ENCODE measurements at regions not wholly inside any gene's neighbourhood (a gene's known extent, or its start where the extent isn't known, plus 50 kb on each side); places are given as distances from the start of the nearest gene placed in this dataset.

DNA sequence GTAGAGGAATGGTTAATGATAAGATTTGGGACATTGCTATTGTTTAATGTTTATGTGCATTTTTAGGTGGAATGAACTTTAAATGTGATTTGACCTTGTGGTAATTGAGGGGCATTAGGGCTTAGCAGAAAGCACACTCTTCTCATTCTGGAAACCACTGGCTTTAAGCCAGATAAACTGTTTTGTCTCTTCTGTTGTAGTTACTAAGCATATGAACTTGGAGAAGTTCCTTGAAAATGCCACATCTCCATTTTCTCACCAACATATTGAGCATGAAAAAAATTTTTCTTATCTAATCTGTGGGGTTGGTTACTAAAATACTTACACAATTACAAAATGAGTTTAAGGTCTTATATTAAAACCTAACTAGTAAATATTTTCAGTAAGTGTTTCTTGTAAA is 70.8 kb upstream of the FSHR start:
- TF ChIP-seq, protein P1, sequence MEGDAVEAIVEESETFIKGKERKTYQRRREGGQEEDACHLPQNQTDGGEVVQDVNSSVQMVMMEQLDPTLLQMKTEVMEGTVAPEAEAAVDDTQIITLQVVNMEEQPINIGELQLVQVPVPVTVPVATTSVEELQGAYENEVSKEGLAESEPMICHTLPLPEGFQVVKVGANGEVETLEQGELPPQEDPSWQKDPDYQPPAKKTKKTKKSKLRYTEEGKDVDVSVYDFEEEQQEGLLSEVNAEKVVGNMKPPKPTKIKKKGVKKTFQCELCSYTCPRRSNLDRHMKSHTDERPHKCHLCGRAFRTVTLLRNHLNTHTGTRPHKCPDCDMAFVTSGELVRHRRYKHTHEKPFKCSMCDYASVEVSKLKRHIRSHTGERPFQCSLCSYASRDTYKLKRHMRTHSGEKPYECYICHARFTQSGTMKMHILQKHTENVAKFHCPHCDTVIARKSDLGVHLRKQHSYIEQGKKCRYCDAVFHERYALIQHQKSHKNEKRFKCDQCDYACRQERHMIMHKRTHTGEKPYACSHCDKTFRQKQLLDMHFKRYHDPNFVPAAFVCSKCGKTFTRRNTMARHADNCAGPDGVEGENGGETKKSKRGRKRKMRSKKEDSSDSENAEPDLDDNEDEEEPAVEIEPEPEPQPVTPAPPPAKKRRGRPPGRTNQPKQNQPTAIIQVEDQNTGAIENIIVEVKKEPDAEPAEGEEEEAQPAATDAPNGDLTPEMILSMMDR (IDR thresholded peaks at IDR 0.05) = no peak
- no peak for TF ChIP-seq POLR2AphosphoS5 (IDR thresholded peaks at IDR 0.05)

Data from transverse colon (tissue), 4 donors.